ENCODE measurements at regions not wholly inside any gene's neighbourhood (a gene's known extent, or its start where the extent isn't known, plus 50 kb on each side); places are given as distances from the start of the nearest gene placed in this dataset.

DNA sequence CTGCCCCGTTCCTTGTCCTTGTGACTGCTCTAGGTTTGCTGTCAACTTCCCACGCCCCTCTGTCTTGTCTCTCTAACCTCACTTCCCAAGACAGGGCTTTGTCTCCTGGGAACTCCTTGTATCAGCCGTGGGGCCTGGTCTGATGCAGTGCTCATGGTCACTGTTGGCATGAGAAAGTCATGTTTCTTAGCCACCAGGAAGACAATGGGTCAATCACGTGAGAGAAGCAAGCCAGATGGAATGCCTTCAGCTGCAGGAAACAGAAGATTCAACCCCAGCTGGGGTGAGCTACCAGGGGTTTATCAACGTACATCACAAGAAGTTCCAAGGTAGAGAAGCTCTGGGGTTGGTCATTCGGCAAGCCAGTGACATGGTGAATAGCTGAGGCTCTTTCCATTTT lies 116.6 kb downstream of the IRF8 start:
- DNase-seq (ENCODE audit: low read depth in 4 of 4, low spot score in 2 of 4) = no peak

DNA sequence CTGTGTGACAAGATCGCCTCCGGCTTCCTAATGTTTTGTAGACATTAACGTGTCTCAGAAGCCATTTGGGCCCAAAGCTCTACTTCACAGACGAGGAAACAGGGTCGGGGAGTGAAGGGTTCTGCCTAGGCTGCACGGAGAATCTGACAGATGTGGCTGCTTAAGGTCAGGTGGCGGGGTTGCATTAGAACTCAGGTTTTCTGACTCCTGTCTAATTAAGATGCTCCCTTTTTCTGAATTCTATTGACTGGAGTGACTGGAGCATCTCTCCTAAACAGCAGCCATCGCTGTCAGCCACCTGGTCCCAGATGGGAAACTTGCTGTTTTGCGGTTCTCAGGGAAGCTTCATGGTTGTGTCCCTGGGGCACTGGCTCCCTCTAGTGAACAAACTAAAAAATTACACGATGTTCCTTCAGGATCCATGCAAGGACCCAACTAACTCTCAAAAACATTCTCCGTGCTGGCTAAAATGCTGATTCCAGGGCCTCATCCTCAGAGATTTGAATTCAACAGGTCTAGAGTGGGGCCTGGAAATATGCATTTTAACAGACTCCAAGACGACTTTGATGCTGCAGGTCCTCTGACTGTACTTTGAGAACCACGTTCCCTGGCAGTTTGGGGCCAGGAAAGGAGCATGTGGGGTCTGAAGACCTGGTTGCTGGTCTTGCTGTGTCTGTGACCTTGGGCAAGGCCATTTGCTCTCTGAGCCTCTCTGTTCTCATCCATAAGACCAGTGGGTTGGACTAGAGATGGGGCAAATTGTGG lies 117.4 kb downstream of the IRF8 start:
- peak in 1 of 4 donors; percentile 54 for DNase-seq (ENCODE audit: low read depth in 4 of 4, low spot score in 2 of 4)

DNA sequence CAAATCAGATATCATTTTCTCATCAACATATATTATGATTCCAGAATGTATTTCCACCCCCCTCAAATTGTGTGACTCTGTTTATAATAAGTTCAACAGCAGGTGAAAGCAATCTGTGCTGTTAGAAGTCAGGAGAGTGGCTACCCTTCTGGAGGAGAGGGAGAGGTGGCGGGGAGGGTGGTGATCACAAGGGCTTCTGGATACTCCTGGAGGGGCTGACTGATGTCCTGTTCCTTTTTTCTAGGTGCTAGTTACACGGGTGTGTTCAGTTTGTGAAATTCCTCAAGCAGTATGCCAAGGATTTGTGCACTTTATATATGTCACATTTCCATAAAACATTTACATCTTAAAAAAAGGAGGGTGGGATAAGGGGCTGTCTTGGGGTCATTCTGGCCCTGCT lies 119.1 kb downstream of the IRF8 start:
- no peak for DNase-seq (ENCODE audit: low read depth in 4 of 4, low spot score in 2 of 4)

DNA sequence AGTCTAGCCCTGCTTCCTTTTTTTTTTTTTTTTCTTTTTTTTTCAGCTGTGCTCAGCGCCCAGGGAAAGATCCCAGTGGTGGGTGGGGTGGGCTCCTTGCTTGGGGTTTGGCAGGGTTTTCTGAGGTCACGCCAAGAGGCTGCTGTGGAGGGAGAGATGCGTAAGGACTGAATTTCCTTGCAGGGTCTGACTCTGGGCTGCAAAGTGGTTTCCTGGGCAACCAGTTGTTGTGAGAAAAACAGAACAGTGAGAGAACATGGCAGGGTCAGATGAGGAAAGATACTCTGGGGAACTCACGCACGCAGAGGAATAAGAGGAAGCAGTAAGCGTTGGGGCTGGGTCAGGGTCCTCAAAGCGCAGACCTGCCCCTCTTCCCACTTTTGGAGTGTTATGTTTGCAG lies 119.5 kb downstream of the IRF8 start:
- DNase-seq (ENCODE audit: low read depth in 4 of 4, low spot score in 2 of 4) = peak in 1 of 4 donors; percentile 57

DNA sequence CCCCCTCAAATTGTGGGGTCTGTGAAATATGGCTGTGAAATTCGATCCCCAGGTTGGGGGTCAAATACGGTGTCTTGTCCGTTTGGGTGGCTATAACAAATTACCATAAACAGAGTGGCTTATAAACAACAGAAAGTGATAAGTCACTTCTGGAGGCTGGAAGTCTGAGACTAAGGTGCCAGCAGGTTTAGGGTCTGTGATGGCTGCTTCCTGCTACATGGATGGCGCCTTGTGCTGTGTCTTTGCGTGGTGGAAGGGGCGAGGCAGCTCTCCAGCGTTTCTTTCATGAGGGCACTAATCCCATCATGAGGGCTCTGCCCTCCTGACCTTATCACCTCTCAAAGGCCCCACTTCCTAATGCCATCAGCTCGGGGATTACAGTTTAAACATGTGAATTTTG lies 120.0 kb downstream of the IRF8 start:
- no peak for DNase-seq (ENCODE audit: low read depth in 4 of 4, low spot score in 2 of 4)

DNA sequence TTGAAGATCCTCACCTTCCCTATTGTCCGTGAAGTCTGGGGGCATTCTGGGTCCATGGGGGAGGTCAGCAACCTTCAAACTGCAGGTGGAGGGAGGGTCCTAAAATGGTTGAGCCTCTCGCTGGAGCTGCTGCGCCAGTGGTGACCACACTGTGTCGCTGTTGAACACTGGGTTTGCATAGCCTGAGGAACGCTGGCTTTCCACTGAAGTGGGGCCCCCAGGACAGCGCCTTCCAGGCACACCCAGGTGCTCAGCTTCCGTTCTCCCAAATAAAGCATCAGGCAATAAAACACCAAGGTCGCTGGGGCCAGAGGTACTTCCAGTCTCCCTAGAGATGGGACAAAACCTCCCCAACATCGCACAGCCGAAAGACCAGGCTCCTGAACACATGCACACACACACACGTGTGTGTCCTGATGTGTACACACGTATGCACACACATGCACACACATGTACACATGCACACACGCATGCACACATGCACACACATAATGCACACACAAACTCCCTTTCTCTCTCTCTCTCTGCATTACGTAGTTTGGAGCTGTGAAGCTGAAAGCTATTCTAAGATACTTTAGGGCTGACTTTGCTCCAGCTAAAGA lies 120.6 kb downstream of the IRF8 start:
- no peak for DNase-seq (ENCODE audit: low read depth in 4 of 4, low spot score in 2 of 4)

DNA sequence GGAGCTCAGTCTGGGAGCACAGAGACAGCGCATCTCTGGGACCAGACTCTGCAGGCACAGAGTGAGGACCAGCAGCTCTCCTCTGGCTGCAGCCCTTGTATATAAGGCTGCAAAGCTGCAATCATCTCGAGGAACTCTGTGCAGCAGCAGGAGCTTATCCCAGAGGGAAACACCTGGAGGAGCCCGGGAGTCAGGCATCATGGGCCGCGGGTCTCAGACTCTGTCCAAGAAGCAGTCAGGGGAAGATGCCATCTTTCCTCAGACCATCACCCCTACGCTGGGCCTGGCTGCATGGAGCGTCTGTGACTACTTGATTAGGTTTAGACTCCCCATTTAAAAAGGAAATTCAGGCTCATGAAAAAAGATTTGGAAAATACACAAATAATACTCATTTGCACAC lies 122.0 kb downstream of the IRF8 start:
- no peak for DNase-seq (ENCODE audit: low read depth in 4 of 4, low spot score in 2 of 4)

DNA sequence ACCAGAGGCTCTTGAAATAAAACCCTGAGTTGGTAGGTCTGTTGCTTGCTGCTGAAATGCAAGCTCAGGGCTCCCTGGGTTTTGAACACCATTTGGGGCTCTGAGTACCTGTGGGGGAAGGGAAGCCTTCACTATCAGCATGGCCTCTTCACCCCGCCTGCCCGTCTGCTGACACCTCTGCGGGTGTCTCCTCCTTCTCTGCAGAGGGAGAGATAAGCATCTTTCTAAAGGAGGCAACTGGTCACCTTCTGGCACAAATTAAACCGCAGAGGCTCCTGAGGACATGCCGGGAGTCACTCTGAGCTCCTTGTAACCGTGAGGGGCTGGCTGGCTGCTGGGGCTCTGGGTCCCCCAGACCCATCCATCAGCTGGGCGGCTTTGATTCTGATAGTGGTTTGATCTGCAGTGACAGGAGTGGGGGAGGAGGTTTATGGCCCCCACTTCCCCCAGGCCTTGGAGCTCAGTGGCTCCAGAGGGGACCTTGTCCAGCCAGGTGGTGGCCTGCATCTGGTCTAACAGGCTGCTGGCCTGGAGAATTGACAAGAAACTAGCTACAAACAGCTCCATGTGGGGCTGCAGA lies 123.5 kb downstream of the IRF8 start:
- DNase-seq (ENCODE audit: low read depth in 4 of 4, low spot score in 2 of 4) = no peak

DNA sequence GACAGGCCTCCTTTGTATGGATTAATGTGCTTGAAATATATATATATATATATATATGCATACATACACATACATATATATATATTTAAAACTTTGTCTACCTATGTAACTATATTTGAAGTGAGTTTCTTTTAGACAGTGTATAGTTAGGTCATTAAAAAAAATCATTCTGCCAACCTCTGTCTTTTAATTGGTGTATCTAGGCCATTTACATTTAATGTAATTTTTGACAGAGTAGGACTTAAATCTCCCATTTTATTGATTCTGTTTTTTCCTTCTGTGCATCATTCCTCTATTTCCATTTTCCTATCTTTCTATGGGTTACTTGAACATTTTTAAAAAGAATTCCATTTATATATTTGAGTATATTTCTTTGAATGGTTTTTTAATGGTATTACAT lies 125.2 kb downstream of the IRF8 start:
- DNase-seq (ENCODE audit: low read depth in 4 of 4, low spot score in 2 of 4) = no peak

DNA sequence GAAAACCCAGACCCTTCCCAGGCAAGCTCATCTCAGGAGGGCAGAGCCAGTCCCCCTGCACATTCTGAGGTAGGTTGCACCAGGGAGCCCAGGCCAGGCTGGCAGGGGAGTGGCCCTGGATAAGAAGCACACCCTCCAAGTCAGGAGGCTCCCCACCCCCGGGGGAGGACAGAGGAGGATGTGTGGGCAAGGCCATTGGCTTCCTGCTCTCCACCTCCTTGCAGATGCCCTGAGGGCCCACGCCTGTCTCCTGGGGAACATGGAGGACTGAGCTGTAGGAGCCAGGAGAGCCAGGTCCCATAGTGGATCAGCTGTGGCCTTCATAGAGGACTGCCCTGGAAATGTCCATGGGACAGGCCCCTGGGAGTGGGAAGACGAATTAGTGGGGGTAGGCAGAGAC lies 126.7 kb downstream of the IRF8 start:
- no peak for DNase-seq (ENCODE audit: low read depth in 4 of 4, low spot score in 2 of 4)

DNA sequence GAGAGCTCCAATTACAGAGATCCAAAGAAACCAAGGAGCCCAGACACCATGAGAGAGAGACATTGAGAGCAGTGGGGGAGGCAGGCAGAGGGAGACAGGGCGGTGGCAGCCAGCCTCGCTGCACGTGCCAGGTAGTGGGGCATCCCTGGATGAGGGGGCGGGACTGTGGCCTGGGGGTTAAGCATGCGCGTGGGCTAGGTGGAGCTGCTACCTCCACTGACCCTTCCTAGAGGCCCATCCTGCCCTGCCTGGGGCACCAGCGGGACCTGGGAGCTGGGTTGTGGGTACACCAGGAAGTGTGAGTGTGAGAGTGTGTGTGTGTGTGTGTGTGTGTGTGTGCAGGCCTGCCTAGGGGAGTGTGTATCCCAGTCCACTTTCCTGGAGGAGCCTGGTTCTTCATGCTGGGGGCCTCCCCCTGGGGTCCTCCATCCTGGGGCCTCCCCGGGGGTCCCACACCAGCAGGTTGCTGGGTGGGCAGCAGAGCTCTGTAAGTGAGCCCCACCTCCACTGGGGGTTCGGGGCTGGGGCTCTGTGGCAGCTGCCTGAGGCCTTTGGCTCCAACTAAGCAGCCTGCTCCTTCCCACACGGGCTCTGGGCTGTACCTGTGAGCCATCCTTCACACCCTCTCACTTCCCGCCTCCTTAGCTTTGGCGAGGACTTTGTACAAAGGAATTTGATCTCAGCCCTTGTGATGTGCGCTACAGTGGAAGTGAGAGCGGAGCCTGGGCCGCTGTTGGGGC lies 127.4 kb downstream of the IRF8 start:
- no peak for DNase-seq (ENCODE audit: low read depth in 4 of 4, low spot score in 2 of 4)

DNA sequence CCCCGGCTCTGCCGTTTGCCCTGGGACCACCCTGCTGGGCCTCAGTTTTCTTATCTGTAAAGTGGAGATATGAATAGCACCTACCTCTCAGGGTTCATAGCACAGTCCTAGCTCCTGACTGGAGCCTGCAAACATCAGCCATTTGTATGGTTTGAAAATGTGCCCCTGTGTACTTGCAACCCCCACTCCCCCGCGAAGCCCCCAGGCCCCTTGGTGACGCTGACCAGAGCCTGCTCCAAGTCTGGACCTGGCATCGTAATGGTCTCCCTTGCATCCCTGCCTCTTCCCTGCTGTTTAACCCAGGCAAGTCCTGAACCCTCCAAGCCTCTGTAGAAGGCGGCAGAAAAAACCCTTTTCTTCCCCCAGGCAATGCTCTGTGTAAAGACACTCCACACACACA lies 128.0 kb downstream of the IRF8 start:
- no peak for DNase-seq (ENCODE audit: low read depth in 4 of 4, low spot score in 2 of 4)

DNA sequence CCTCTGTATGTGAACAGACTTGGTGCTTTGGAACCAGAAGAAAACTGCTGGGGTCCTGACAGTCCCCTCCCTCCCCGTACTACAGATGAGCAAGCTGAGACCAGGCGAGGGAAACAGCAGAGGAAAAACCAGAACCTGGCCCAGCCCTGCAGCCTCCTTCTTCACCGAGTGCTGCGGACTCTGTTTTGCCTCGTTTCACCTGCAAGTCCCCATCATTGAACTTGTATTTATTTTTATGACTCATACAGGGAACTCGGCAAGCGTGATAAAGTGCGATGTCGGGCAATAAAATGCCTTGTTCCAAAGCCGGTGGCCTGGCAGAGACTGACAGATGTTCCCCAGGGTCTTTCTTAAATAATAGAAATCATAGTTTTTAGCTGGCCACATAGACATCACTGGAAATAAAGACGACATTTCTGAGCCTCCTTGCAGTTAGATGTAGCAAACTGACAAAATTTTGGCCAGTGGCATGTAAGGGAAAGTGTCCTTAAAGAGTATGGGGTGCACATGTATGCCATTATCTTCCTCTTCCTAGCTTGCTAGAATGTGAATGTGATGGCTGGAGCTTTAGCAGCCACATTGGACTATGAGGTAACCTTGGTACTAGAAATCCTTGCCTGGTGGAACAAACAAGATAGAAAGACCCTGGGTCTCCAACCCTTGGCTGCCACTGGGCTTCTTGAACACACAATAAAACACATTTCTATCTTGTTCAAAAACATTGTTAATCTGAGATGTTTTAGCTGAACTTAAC lies 128.6 kb downstream of the IRF8 start:
- DNase-seq (ENCODE audit: low read depth in 4 of 4, low spot score in 2 of 4) = no peak

DNA sequence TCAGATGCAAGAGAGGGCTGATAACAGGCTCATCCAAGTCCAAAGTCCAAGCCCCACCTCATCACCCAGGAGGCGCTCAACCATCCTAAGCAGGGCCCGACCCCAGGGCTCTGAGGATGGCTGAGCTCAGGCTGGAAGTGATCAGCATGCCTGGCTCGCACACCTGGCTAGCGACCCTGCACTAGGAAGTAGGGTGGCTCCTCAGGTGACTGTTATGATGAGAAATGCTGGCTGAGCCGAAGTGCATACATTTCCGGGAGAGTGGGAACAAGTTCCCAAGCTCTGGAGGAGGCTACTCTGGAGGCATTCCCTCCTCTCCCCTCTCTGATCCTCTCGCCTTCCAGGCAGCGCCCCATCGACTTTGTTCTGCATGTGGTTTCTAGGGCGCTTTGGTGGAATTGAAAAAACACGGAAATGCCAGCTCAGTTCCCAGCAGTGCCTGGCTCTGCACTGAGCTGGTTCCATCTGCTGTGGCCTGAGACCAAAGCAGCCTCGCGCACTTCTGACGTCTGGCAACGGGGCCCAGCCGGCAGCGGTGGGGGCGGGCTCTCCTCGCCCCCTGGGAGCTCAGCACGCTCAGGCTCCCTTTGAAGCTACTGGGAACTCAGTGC lies 130.3 kb downstream of the IRF8 start:
- DNase-seq (ENCODE audit: low read depth in 4 of 4, low spot score in 2 of 4) = no peak

DNA sequence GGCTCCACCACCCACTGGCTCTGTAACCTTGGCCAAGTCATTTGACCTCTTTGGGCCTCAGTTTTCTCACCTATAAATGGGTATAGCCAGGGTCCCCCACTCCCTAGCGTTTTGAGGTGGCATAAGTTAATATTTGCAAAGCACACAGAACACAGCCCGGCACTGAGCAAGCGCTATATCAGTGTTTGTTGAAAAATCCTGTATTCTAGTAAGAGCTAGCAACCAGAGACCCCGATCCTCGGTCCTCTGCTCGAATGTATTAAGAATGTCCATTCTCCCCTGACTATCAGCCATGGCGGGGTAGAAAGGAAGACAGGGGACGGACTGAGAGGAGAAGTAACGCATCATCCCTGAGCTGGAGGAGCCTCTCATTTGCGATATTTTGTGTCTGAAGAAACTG lies 131.2 kb downstream of the IRF8 start:
- DNase-seq (ENCODE audit: low read depth in 4 of 4, low spot score in 2 of 4) = no peak

DNA sequence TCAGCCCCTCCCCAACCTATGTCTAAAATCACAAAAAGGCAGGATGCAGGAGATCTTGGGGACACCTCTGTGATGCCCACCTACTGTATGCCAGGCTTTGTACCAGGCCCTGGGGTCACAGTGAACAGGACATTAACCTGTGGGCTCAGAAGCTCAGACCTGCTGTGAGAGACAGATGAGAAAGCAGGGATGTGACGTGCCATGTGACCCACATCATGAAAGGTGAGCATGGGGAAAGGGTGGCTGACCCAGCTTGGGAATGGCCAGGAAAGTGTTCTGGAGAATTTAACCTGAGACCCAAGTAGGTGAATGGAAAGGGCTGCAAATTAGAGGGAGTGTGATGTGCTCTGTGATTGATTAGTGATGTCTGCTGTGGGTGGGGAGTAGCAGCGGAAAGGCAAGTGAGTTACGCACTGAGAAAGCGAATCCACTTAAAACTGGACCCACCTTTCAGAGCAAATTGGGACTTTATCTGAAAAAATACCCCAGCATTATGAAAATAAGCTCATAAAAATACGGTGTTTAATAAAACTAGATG lies 132.2 kb downstream of the IRF8 start:
- no peak for DNase-seq (ENCODE audit: low read depth in 4 of 4, low spot score in 2 of 4)

DNA sequence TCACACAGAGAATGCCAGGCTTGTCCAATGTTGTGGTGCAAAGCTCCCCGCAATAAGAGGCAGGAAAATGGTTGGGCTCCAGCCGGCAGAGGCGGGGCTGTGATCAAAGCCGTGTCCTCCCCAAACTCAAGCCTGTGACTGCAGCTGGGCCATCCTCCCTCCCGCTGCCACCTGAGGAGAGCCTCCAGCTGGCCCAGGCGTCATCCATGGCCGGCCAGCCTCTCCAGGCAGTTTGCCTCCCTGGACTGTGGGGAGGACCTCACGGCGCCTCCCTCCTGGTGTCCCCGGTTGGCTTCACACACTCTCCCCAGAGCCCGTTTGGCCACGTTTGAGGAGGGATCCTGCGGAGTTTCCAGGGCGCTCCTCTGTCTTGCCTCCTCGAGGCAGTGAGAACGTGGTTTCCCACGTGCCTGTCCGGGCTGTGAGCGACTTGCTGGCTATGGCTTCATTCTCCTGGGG lies 134.1 kb downstream of the IRF8 start:
- peak in 2 of 4 donors; percentile 59 to 68 for DNase-seq (ENCODE audit: low read depth in 4 of 4, low spot score in 2 of 4)

DNA sequence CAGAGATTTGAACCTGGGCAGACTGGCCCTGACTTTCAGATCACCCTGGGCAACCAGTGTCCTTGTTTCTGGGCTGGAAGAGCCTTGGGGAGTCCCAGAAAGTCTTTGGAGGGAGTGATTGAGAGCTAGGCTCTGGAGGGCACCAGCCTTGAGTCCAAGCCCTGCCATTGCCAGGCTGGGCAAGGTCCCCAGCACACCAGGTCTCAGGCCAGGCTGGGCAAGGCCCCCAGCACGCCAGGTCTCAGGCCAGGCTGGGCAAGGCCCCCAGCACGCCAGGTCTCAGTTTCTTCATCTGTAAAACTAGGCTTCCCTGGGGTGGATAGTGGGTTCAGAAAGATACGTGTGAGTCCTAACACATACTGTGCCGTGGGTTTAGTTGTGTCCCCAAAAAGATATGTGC lies 135.0 kb downstream of the IRF8 start:
- no peak for DNase-seq (ENCODE audit: low read depth in 4 of 4, low spot score in 2 of 4)

DNA sequence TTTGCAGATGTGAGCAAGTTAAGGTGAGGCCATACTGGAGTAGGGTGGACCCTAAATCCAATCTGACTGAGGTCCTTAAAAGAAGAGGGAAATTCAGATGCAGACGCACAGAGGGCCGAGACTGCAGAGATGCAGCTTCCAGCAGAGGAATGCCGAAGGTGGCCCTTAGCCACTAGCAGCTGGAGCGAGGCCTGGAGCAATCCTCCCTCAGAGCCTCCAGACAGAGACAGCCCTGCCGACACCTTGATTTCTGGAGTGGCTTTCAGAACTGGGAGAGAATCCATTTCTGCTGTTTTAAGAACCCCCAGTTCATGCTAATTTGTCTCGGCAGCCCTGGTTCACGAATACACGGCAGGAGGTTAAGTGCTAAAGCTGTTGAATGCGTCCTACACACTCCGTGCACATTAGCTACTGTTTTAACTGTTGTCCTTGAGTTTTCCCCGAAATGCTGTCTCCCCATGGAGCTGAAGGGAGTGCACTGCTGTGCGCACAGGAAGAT lies 135.5 kb downstream of the IRF8 start:
- no peak for DNase-seq (ENCODE audit: low read depth in 4 of 4, low spot score in 2 of 4)

DNA sequence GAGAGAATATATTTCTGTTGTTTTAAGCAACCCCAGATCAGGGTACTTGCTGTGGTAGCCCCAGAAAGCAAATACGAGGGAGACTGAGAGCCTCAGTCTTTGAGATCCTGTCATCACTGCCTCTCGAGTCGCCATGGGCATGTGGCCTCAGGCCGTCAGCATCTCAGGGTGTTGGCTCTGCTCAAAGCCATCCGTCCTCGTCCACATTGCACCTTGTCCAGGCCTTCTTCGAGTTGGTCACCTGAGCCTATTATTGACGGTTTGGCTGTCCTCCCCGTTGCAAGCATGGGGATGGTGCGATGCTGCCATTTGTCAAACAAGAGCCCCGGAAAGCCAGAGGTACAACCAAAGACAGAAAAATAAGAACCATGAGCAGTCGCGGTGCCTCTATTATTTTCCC lies 136.9 kb downstream of the IRF8 start:
- no peak for DNase-seq (ENCODE audit: low read depth in 4 of 4, low spot score in 2 of 4)
